Endodermal cell (in vitro differentiated cells): ENCODE measurements at regions not wholly inside any gene's neighbourhood (a gene's known extent, or its start where the extent isn't known, plus 50 kb on each side); places are given as distances from the start of the nearest gene placed in this dataset.

Experiments
- DNase-seq: peaks from one replicate; pipeline ENCODE4 v3.0.0-alpha.2; 2017
- H3K27ac ChIP-seq: 2 replicates; pipeline ENCODE4 v1.5.1; 2013; ENCODE audit warnings: mild to moderate bottlenecking, low read depth, low read length, moderate library complexity
- H3K27me3 ChIP-seq: 2 replicates; pipeline ENCODE4 v1.6.1; 2013; ENCODE audit warnings: mild to moderate bottlenecking, low read length, moderate library complexity; ENCODE audit not compliant: insufficient read depth, control insufficient read depth, poor library complexity, severe bottlenecking
- H3K36me3 ChIP-seq: 2 replicates; pipeline ENCODE4 v1.7.0; 2013; ENCODE audit warnings: mild to moderate bottlenecking, low read length, moderate library complexity; ENCODE audit not compliant: control insufficient read depth, insufficient read depth
- H3K4me1 ChIP-seq: one replicate; pipeline ENCODE4 v1.7.0; 2013; ENCODE audit warnings: low read length; ENCODE audit not compliant: control insufficient read depth, insufficient read depth
- H3K4me3 ChIP-seq: 2 replicates; pipeline ENCODE4 v1.5.1; 2013; ENCODE audit warnings: mild to moderate bottlenecking, low read length, moderate library complexity
- H3K9ac ChIP-seq: 2 replicates; pipeline ENCODE4 v1.6.1; 2013; ENCODE audit warnings: mild to moderate bottlenecking, low read length, moderate library complexity; ENCODE audit not compliant: poor library complexity, severe bottlenecking; ENCODE audit errors: extremely low read depth
- H3K9me3 ChIP-seq: 2 replicates; pipeline ENCODE4 v1.6.1; 2013; ENCODE audit warnings: mild to moderate bottlenecking, low read length, moderate library complexity; ENCODE audit not compliant: control insufficient read depth
- H3K27ac Mint-ChIP-seq: 2 replicates; pipeline ENCODE4 v1.8.0; 2020; ENCODE audit warnings: mixed read lengths
- H3K27me3 Mint-ChIP-seq: 2 replicates; pipeline ENCODE4 v1.8.0; 2021; ENCODE audit warnings: mild to moderate bottlenecking, mixed read lengths; ENCODE audit not compliant: insufficient read depth
- H3K36me3 Mint-ChIP-seq: 2 replicates; pipeline ENCODE4 v1.8.0; 2020; ENCODE audit warnings: low read depth, mixed read lengths
- H3K4me1 Mint-ChIP-seq: 2 replicates; pipeline ENCODE4 v1.8.0; 2020; ENCODE audit warnings: mixed read lengths
- H3K4me3 Mint-ChIP-seq: 2 replicates; pipeline ENCODE4 v1.8.0; 2020; ENCODE audit warnings: mild to moderate bottlenecking, moderate library complexity, mixed read lengths
- H3K9me3 Mint-ChIP-seq: 2 replicates; pipeline ENCODE4 v1.8.0; 2020; ENCODE audit warnings: mild to moderate bottlenecking, mixed read lengths
- CTCF ChIP-seq: fragments of 200-600 bp; sonication (generic); conservative IDR thresholded peaks from 2 replicates; pipeline ENCODE4 v1.5.0; 2021; ENCODE audit warnings: antibody characterized with exemption, mild to moderate bottlenecking
- WGBS, 2 experiments: methylation state at CpG; one replicate each; pipeline versions ENCODE4 v1.1.5 to v1.1.7; 2013; ENCODE audit warnings: missing lambda C conversion rate in 2 of 2, mixed read lengths in 1 of 2; ENCODE audit not compliant: insufficient coverage in 1 of 2, insufficient read length in 1 of 2; 5-methylcytosine and 5-hydroxymethylcytosine counted together

- no peaks in the 10 kb centered on the region for H3K36me3 ChIP-seq
- H3K9ac ChIP-seq: no peak overlapping the region
- Mint-ChIP-seq H3K4me1 (peaks cover 4% of the 10 kb centered on the region), H3K27me3 (peaks cover 15% of the 10 kb centered on the region), H3K27ac (no peak overlapping the region), H3K4me3 (no peak overlapping the region), H3K36me3 (no peaks in the 10 kb centered on the region), H3K9me3 (no peaks in the 10 kb centered on the region)
- no peak overlapping the region for H3K27ac ChIP-seq
- no peaks in the 10 kb centered on the region for H3K4me1 ChIP-seq
- 92% methylated on average over 8 of the region's 8 CpGs; no CpG with 5 or more reads in 1 of the 2 experiments for WGBS, 2 experiments
- H3K4me3 ChIP-seq: no peak overlapping the region
- no peak for DNase-seq
- no peaks in the 10 kb centered on the region for H3K9me3 ChIP-seq
- H3K27me3 ChIP-seq: no peaks in the 10 kb centered on the region
- TF ChIP-seq CTCF: no peak
Measured at GRCh38 chr17:5741810-5742209, 157.5 kb upstream of the NLRP1 start.

- Mint-ChIP-seq H3K4me3 (no peak overlapping the region), H3K4me1 (peaks cover 4% of the 10 kb centered on the region), H3K36me3 (no peaks in the 10 kb centered on the region), H3K27me3 (peaks cover 15% of the 10 kb centered on the region), H3K9me3 (no peaks in the 10 kb centered on the region), H3K27ac (no peak overlapping the region)
- no peaks in the 10 kb centered on the region for H3K27me3 ChIP-seq
- H3K4me3 ChIP-seq: no peak overlapping the region
- H3K9me3 ChIP-seq: no peaks in the 10 kb centered on the region
- H3K27ac ChIP-seq: no peak overlapping the region
- DNase-seq: no peak
- no peak overlapping the region for H3K9ac ChIP-seq
- no peaks in the 10 kb centered on the region for H3K36me3 ChIP-seq
- TF ChIP-seq CTCF: no peak
- 77 to 92% methylated on average over 2 to 3 of the region's 4 CpGs for WGBS, 2 experiments
- H3K4me1 ChIP-seq: no peaks in the 10 kb centered on the region
Measured at GRCh38 chr17:5745111-5745813, 161.0 kb upstream of the NLRP1 start.

- Mint-ChIP-seq H3K4me1 (no peaks in the 10 kb centered on the region), H3K36me3 (no peaks in the 10 kb centered on the region), H3K27ac (no peak overlapping the region), H3K27me3 (peaks cover 10% of the 10 kb centered on the region), H3K4me3 (no peak overlapping the region), H3K9me3 (no peaks in the 10 kb centered on the region)
- no peaks in the 10 kb centered on the region for H3K4me1 ChIP-seq
- 88 to 96% methylated on average over 1 to 3 of the region's 3 CpGs for WGBS, 2 experiments
- DNase-seq: no peak
- no peak overlapping the region for H3K4me3 ChIP-seq
- H3K9ac ChIP-seq: no peak overlapping the region
- H3K27ac ChIP-seq: no peak overlapping the region
- no peaks in the 10 kb centered on the region for H3K36me3 ChIP-seq
- H3K9me3 ChIP-seq: no peaks in the 10 kb centered on the region
- H3K27me3 ChIP-seq: no peaks in the 10 kb centered on the region
- TF ChIP-seq CTCF: peak; percentile 61
Measured at GRCh38 chr17:5747276-5747675, 163.0 kb upstream of the NLRP1 start.
